ENCODE measurements at regions not wholly inside any gene's neighbourhood (a gene's known extent, or its start where the extent isn't known, plus 50 kb on each side); places are given as distances from the start of the nearest gene placed in this dataset.

DNA sequence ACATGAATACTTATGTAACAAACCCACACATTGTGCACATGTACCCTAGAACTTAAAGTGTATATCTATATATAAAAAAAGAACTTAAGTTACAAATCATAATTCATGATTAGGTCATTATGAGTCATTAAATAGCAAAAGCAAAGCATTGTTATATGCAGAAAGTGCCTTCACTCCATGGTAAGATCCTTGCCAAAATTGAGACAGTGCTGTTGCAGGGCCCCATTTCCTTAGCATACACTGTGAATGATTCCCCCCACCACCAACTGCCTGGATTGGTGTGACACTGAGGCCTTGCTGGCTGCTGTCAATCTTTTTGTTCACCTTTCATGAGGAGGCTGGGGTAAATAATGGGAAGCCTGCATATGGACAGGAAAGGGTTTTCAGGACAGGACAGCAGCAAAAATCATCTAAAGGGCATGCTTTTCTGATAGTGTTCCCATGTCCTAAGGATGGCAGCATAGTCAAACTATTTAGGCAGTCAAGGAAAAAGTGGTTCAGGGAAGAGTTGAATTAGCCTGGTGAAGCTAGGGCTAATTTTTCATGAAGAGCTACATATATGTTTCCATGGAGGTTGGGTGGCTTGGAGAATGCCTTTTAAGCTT, 188.2 kb upstream of the ASCC3 start:
- TF ChIP-seq TAF1 (IDR thresholded peaks at IDR 0.05; ENCODE audit: borderline replicate concordance, low read depth, low read length) = no peak
- no peak for TF ChIP-seq POLR2A (IDR thresholded peaks at IDR 0.05; ENCODE audit: low read depth, low read length)

Data from GM12892 (cell line).